K562 (cell line): ENCODE measurements at regions not wholly inside any gene's neighbourhood (a gene's known extent, or its start where the extent isn't known, plus 50 kb on each side); places are given as distances from the start of the nearest gene placed in this dataset.

Source experiments
- ATAC-seq: fragments of 200-7000 bp; cut with Tn5 transposase; 3 replicates; pipeline ENCODE4 v1.9.1; 2020; ENCODE audit warnings: moderate library complexity
- BruUV-seq: library from RNA; stranded (reverse); fragments of 400-500 nt; replicated peaks from 2 replicates; lab custom pipeline; 2021; lab: Mats Ljungman, UMichigan
- CTCF ChIA-PET: fragments of 300-600 bp; formaldehyde crosslinking; extraction: SDS; loops from one replicate; lab custom pipeline; 2021; ENCODE audit warnings: low intra/inter-chr PET ratio; lab: Yijun Ruan, JAX
- POLR2A ChIA-PET: fragments of 300-600, 350-650 bp; sonication (Branson Sonifier 250); formaldehyde crosslinking; extraction: SDS; loops from one replicate; lab custom pipeline; 2021; ENCODE audit warnings: antibody characterized with exemption, inconsistent platforms; lab: Yijun Ruan, JAX
- DNase-seq, 4 experiments: peaks; one replicate each; pipeline versions ENCODE4 v3.0.0 to v3.0.0-alpha.2; 2011 to 2018; ENCODE audit warnings: low spot score in 3 of 4, mixed read lengths in 3 of 4; ENCODE audit errors: extremely low read depth in 1 of 4
- FAIRE-seq: peaks from 2 replicates; lab custom pipeline; 2011; peaks lifted over from hg19 to GRCh38; lab: Jason Lieb, UNC
- H2AFZ ChIP-seq: 2 replicates; pipeline ENCODE4 v1.6.0; 2011; ENCODE audit warnings: low read depth, low read length, control low read depth, inconsistent platforms
- H3K27ac ChIP-seq: fragments of 200-600 bp; 3 replicates; pipeline ENCODE4 v1.8.0; 2011; ENCODE audit warnings: low read depth, mild to moderate bottlenecking, control low read depth, inconsistent platforms, low read length, moderate library complexity, mixed read lengths; ENCODE audit errors: extremely low read depth
- H3K27me3 ChIP-seq, 2 experiments: fragments of 300-600 bp in 1 of 2; 2 replicates in 1 of 2; 3 replicates in 1 of 2; pipeline versions ENCODE4 v1.6.0 to v1.8.0; 2011; ENCODE audit warnings: inconsistent platforms in 2 of 2, low read length in 2 of 2, mild to moderate bottlenecking in 1 of 2, mixed read lengths in 1 of 2, moderate library complexity in 1 of 2; ENCODE audit not compliant: control insufficient read depth in 2 of 2, insufficient read depth in 2 of 2
- H3K36me3 ChIP-seq: fragments of 300-600 bp; 3 replicates; pipeline ENCODE4 v1.8.0; 2011; ENCODE audit warnings: mild to moderate bottlenecking, low read length, inconsistent platforms; ENCODE audit not compliant: control insufficient read depth, insufficient read depth
- H3K4me1 ChIP-seq, 2 experiments: fragments of 200-600 bp in 1 of 2; replicated peaks in 1 of 2; 2 replicates in 1 of 2; 3 replicates in 1 of 2; pipeline versions ENCODE4 v1.5.1 to v1.8.0; 2011; ENCODE audit warnings: inconsistent platforms in 2 of 2, low read length in 2 of 2, mild to moderate bottlenecking in 1 of 2, mixed read lengths in 1 of 2, moderate library complexity in 1 of 2; ENCODE audit not compliant: control insufficient read depth in 2 of 2, insufficient read depth in 2 of 2
- H3K4me2 ChIP-seq: 2 replicates; pipeline ENCODE4 v1.6.1; 2011; ENCODE audit warnings: low read length, control low read depth, inconsistent platforms, mixed read lengths; ENCODE audit not compliant: insufficient read depth
- H3K4me3 ChIP-seq: fragments of 200-600 bp; sonication (generic), shearing (Covaris generic); 2 replicates; pipeline ENCODE4 v1.5.1; 2016; ENCODE audit warnings: control low read depth, inconsistent platforms
- H3K79me2 ChIP-seq: fragments of 200-600 bp; 3 replicates; pipeline ENCODE4 v1.8.0; 2011; ENCODE audit warnings: low read length, inconsistent platforms; ENCODE audit not compliant: control insufficient read depth, insufficient read depth
- H3K9ac ChIP-seq, 2 experiments: 2 replicates each; pipeline versions ENCODE4 v1.6.0 to v1.6.1; 2011; ENCODE audit warnings: low read depth in 2 of 2, low read length in 2 of 2, control low read depth in 1 of 2, inconsistent platforms in 1 of 2, mild to moderate bottlenecking in 1 of 2, mixed read lengths in 1 of 2; ENCODE audit not compliant: insufficient read depth in 1 of 2
- H3K9me1 ChIP-seq: one replicate; pipeline ENCODE4 v1.6.0; 2011; ENCODE audit warnings: inconsistent platforms, mild to moderate bottlenecking, low read length, moderate library complexity; ENCODE audit not compliant: control insufficient read depth, insufficient read depth
- H3K9me3 ChIP-seq: replicated peaks from 2 replicates; pipeline ENCODE4 v1.5.1; 2011; ENCODE audit warnings: low read depth, low read length, inconsistent platforms; ENCODE audit not compliant: control insufficient read depth, insufficient read depth
- H4K20me1 ChIP-seq: replicated peaks from 2 replicates; pipeline ENCODE4 v1.6.1; 2011; ENCODE audit warnings: low read length, inconsistent platforms, mixed read lengths; ENCODE audit not compliant: control insufficient read depth, insufficient read depth
- HMGN3 ChIP-seq: IDR thresholded peaks from 2 replicates; pipeline ENCODE4 v1.6.1; 2011; ENCODE audit warnings: borderline replicate concordance, low read depth, mild to moderate bottlenecking, mixed read lengths, low read length; ENCODE audit not compliant: insufficient read length; ENCODE audit errors: extremely low read depth
- KLF10 ChIP-seq: fragments of 250-450 bp; sonication (Bioruptor Pico); IDR thresholded peaks from 2 replicates; pipeline ENCODE4 v1.6.1; 2021; ENCODE audit warnings: matching md5 sums
- MAFG ChIP-seq: fragments of 450-650 bp; conservative IDR thresholded peaks from 2 replicates; pipeline ENCODE4 v1.6.1; 2016; ENCODE audit warnings: missing genetic modification characterization, missing compliant biosample characterization
- NR4A1 ChIP-seq, 2 experiments: fragments of 250-450 bp in 1 of 2; fragments of 450-650 bp in 1 of 2; sonication (Bioruptor Pico) in 1 of 2; IDR thresholded peaks; 2 replicates each; pipeline versions ENCODE4 v1.4.0 to v1.6.1; 2016 to 2020; ENCODE audit warnings: mild to moderate bottlenecking in 2 of 2, missing compliant biosample characterization in 1 of 2, missing genetic modification characterization in 1 of 2, moderate library complexity in 1 of 2
- POLR2G ChIP-seq: fragments of 200-400 bp; formaldehyde crosslinking; IDR thresholded peaks from 2 replicates; pipeline ENCODE4 v1.6.1; 2017; ENCODE audit warnings: low read depth, mild to moderate bottlenecking, antibody characterized with exemption, low read length, moderate library complexity
- RBM25 ChIP-seq: fragments of 200-400 bp; formaldehyde crosslinking; IDR thresholded peaks from 2 replicates; pipeline ENCODE4 v1.6.1; 2018; ENCODE audit warnings: low read length, low read depth, moderate library complexity; ENCODE audit not compliant: severe bottlenecking
- SMARCA4 ChIP-seq: fragments of 450-650 bp; IDR thresholded peaks from 2 replicates; pipeline ENCODE4 v1.6.1; 2016
- TAF9B ChIP-seq: fragments of 450-650 bp; IDR thresholded peaks from 2 replicates; pipeline ENCODE4 v1.6.1; 2018; ENCODE audit warnings: mild to moderate bottlenecking; ENCODE audit not compliant: partially characterized antibody
- TRIM24 ChIP-seq, 2 experiments: fragments of 450-650 bp; IDR thresholded peaks; 2 replicates each; pipeline ENCODE4 v1.6.1; 2016
- ZBTB7A ChIP-seq: IDR thresholded peaks from 2 replicates; pipeline ENCODE4 v1.6.1; 2011; ENCODE audit warnings: low read depth, mild to moderate bottlenecking, low read length, moderate library complexity, borderline replicate concordance; ENCODE audit not compliant: control insufficient read depth
- ZNF830 ChIP-seq: fragments of 250-450 bp; sonication (Bioruptor Pico); IDR thresholded peaks from 2 replicates; pipeline ENCODE4 v1.5.0; 2021; ENCODE audit warnings: mild to moderate bottlenecking
- WGBS: fragments of 100-300 bp; shearing (Covaris generic); methylation state at CpG from one replicate; pipeline ENCODE4 v1.1.6; 2016; ENCODE audit warnings: low coverage, mixed read lengths; ENCODE audit not compliant: insufficient coverage; ENCODE audit errors: missing lambda C conversion rate; 5-methylcytosine and 5-hydroxymethylcytosine counted together
- in situ Hi-C: fragments of 300-500 bp; cut with MboI; formaldehyde crosslinking; loops from 4 replicates; pipeline ENCODE4 v1.15.0; 2018; ENCODE audit warnings: inconsistent platforms, mixed read lengths
- intact Hi-C: fragments of 100-400 bp; cut with micrococcal nuclease; formaldehyde crosslinking; loops from 2 replicates; pipeline ENCODE4 v1.14.2; 2022
- TF ChIP-seq, protein P1 (sequence below): fragments of 250-450 bp; sonication (Bioruptor Pico); IDR thresholded peaks from 2 replicates; pipeline ENCODE4 v1.9.0; 2021; ENCODE audit warnings: mild to moderate bottlenecking, inconsistent platforms

DNA sequence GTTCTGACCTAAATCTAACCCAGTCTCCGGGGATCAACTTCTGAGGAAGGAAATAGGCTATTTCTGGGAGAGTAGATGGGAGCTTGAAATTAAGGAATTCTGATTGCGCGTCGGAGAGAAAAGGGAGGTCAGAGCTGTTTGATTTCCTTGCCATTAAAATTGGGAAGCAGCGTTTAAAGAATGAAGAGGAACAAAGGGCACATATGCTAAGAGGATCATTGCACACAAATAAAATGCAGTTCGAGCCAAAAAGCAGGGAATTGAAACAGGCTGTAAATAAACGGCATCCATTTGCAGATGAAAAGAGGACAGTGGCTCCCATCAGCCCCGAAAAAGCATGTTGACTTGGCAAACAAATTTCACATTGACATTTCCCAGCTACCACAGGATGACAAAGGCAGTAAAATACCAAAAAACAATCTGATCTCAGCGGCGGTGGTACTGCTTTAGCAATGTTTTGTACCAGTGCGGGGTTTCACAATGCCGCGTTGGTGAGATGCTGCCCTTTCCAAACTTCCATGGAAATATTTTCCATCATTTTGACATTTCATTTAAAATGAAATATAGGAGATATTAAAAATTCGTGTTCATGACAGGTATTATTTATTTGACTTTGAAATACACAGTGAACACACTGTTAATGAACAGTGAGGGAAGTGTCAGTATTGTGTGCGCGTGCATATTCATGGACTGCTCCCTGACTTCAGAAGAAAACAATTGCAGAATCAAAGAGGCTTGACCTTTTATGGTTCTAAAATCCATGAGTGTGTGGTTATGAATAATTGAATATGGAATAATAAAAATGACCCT is 108.8 kb downstream of the SQOR start:
- Histone ChIP-seq H3K4me1 (no peaks in the 10 kb centered on the region), H3K4me2 (no peak overlapping the region), H3K27ac (no peak overlapping the region), H3K9me3 (no peaks in the 10 kb centered on the region), H3K9me1 (no peaks in the 10 kb centered on the region), H3K4me3 (no peak overlapping the region), H3K79me2 (no peaks in the 10 kb centered on the region), H2AFZ (no peak overlapping the region), H3K36me3 (no peaks in the 10 kb centered on the region), H4K20me1 (no peaks in the 10 kb centered on the region), H3K27me3 (no peaks in the 10 kb centered on the region), H3K9ac (no peak overlapping the region)
- no peak for TF ChIP-seq KLF10 (CRISPR knock-in tag)
- no peak for TF ChIP-seq ZBTB7A
- TF ChIP-seq SMARCA4, result no peak
- no peak for TF ChIP-seq POLR2G
- TF ChIP-seq, protein P1, sequence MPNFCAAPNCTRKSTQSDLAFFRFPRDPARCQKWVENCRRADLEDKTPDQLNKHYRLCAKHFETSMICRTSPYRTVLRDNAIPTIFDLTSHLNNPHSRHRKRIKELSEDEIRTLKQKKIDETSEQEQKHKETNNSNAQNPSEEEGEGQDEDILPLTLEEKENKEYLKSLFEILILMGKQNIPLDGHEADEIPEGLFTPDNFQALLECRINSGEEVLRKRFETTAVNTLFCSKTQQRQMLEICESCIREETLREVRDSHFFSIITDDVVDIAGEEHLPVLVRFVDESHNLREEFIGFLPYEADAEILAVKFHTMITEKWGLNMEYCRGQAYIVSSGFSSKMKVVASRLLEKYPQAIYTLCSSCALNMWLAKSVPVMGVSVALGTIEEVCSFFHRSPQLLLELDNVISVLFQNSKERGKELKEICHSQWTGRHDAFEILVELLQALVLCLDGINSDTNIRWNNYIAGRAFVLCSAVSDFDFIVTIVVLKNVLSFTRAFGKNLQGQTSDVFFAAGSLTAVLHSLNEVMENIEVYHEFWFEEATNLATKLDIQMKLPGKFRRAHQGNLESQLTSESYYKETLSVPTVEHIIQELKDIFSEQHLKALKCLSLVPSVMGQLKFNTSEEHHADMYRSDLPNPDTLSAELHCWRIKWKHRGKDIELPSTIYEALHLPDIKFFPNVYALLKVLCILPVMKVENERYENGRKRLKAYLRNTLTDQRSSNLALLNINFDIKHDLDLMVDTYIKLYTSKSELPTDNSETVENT (CRISPR knock-in tag), result no peak
- no peak for TF ChIP-seq TAF9B
- no peak for TF ChIP-seq HMGN3
- TF ChIP-seq ZNF830 (CRISPR knock-in tag), result no peak
- TF ChIP-seq NR4A1 (CRISPR knock-in tag; IDR thresholded peaks at IDR 0.05), result no peak
- no peak for TF ChIP-seq NR4A1 (tag; IDR thresholded peaks at IDR 0.05)
- no peak for TF ChIP-seq RBM25
- TF ChIP-seq TRIM24 (IDR thresholded peaks at IDR 0.05), result no peak
- no peak for TF ChIP-seq MAFG (tag)
- intact Hi-C loops (no loop called here), in situ Hi-C loops (no loop called here)
- no peak for DNase-seq
- ATAC-seq, result no peak
- BruUV-seq, result no TSS peak
- no peak for FAIRE-seq
- ChIA-PET CTCF (no interaction called here), POLR2A (interaction anchor here (1.5 kb wide), 1 partner anchor 16 kb away, joined by 3 read pairs; no protein-coding TSS in a partner anchor)
- WGBS, result 30% methylated on average over 16 of the region's 16 CpGs
